C1 segment of cervical spinal cord (tissue), 14 donors: ENCODE measurements at regions not wholly inside any gene's neighbourhood (a gene's known extent, or its start where the extent isn't known, plus 50 kb on each side); places are given as distances from the start of the nearest gene placed in this dataset.
"Not testable (repeated sequence)": the region's sequence is repeated elsewhere in the genome, so short reads cannot be mapped to it uniquely, and the experiment has no call there.

Experiments
- DNase-seq, 14 donors: peaks; one replicate each; lab custom pipeline; 2025; lab: John Stamatoyannopoulos, UW

DNA sequence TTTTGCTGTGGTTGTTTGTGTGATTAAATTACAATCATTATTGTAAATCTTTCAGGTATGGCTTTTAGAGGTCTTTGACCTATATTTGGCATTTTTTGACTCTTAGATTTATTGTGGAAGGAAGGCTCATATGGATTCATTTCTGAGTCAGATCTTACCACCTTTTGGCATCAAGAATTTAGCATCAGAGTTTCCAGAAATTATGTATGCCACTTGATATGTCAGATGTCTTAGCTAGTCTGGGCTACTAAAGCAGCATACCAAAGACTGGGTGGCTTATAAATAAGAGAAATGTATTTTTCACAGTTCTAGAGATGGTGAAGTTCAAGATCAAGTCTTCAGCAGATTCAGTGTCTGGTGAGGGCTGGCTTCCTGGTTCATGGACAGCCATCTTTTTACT lies 129.5 kb upstream of the PZP start:
- DNase-seq, result no peak

DNA sequence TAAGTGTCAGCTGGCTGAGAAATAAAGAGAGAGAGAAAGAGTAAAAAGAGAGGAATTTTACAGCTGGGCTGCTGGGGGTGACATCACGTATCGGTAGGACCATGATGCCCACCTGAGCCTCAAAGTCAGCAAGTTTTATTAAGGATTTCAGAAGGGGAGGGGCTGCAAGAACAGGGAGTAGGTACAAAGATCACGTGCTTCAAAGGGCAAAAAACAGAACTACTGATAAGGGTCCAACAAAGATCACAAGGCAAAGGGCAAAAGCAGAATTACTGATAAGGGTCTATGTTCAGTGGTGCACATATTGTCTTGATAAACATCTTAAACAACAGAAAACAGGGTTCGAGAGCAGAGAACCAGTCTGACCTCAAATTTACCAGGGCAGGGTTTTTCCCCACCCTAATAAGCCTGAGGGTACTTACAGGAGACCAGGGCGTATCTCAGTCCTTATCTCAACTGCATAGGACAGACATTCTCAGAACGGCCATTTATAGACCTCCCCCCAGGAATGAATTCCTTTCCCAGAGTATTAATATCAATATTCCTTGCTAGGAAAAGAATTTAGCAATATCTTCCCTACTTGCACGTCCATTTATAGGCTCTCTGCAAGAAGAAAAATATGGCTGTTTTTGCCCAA lies 128.3 kb upstream of the PZP start:
- not testable (repeated sequence) for DNase-seq

DNA sequence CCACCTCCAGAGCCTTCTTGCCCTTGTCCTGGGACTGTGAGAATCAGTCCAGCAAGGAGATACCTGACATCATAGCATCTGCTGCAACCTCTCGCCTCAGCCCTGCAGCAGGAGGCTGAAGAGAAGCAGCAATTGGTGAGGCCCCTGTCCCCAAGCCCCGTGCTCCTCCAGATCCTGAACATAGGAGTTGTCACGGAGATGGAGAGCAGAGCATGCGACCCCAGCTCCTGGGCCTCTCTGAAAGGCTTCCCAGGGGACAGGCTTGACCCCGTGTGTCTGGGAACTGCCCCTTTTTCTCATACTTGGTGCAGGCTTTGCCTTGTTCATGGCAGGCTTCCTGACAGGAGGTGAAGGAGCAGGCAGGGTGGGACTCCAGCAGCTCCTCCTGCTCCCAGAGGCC lies 127.7 kb upstream of the PZP start:
- no peak for DNase-seq

DNA sequence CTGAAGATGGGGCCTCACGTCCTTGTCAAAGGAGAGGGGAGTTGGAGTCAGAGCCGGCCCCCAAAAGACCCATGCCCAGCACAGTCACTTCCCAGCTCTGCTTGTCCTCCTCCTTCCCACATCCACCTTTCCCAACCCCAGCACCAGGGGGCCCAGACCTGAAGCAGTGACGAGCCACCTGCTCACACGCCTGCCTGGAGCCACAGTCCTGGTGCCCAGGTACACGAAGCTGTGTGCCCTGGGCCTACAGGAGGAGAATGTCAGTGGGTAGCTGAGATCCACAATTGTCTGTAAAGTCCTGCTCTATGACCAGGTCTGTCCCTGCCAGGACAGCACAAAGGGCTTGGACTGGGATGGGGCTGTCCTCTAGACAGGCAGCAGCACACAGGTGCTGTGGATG lies 126.8 kb upstream of the PZP start:
- no peak for DNase-seq

DNA sequence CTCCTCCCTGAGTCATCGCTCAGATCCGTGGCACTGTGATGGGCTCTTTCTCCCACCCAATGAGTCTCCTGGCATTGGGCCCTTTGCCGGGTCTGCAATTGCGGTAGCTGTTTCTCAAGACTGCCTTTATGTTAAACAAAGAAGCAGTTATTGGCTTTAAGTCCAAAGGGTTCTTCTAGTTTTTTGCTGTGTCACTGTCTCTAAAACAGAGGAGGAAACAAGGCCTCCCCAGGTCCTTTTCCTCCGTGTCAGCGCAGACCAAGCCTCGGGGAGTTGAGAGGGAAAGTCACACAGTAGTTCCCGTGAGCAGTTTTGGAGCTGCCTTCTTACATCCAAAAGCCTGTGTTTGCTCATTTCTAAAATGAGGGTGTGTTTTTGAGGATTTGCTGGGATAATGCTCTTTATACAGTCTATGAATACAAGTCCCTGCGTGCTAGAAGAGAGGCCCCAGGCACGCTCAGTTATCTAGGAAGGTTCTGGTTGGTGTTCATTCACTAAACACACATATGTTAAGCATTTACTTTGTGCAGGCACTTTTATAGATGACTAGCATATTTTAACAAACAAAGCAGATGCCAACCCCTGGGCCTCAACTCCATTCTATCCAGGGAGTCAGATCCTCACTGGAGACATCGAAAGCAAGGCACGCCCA lies 126.0 kb upstream of the PZP start:
- DNase-seq, result no peak

DNA sequence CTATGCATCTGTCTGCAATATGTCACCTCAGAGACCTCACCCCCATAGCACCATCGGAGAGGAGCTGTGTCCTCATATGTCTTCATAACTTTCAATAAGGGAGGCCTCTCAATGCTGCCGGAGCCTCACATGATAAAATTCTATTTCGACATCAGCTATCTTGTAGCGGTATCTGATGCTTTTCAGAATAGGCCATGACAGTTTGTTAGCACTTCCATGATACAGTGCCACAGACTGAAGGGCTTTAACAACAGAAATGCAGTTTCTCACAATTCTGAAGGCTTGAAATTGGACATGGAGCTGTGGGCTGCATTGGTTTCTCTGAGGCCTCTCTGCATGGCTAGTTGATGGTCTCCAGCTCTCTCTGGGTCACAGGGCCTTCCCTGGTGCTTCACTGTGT lies 125.0 kb upstream of the PZP start:
- DNase-seq, result no peak

DNA sequence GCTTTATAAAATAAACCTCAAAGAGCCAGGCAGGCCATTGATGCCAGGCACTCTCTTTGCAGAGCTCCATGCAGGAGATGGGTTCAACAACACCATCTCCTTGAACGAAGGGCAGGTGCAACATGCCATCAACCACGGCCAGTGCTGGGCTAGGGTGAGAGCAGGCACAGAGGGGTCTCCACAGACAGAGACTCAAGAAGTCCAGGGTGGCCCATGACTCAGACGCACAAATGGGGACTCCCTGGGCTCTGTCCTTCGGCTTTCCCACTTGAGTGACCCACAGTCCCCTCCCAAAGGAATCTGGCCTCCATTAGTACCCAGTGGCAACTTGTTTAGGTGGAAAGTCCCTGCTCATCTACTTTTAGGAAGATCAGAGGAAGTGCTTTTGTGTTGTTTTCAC lies 124.4 kb upstream of the PZP start:
- DNase-seq, result no peak

DNA sequence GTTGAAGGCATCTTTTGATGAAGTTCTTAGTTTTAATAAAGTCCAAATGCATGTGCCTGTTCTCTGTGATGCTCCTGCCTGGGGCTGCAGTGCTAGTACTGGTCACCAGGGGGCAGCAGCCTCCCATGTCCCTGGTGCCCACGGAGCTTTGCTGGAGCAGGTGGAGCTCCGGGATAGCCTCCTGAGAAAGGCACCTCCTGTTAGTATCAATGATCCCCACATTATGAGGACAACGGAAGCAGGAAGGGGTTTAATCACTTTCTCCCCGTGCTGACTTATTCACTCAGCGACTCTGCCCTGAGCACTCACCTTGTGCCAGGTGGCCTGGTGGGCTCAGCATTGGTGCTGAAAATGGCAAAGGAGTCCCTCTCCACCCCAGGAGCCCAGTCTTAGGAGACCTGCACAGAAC lies 123.0 kb upstream of the PZP start:
- peak in 12 of 14 donors; percentile 2 to 77 (median 38) for DNase-seq

DNA sequence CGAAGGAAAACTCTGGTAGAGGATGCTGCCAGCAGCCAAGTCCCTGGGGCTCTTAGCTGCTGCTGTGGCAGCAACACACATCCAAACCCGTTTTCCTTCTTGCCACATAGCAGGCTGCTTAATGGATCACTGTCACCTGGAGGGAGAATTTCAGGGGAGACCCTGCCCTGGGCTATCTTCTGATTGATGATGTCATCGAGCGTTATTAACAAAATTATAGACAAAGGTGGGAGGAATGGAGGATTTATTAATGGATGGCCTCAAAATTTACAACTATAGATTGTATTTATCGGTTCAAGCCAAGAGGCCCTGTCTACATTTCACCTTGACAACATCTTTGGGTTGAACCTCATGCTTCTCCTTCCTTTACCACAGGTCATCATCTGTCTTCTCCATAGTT lies 120.8 kb upstream of the PZP start:
- no peak for DNase-seq

DNA sequence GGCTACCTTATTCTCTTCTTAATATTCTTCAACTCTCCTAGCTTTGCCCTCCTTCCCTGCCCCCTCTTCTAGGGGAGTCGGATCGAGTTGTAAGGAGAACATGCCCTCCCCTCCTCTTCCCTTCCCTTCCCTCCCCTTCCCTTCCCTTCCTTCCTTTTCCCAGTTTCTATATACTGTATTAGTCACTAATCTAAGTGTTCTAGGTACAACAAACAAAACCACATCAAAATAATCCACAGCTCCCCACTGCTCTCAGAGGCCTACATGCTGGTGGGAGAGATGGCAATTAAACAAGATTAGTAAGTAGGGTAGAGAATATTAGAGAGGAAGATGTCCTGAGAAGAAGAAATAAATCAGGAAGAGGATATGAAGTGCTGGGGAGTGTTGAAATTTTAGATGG lies 119.9 kb upstream of the PZP start:
- DNase-seq, result no peak

DNA sequence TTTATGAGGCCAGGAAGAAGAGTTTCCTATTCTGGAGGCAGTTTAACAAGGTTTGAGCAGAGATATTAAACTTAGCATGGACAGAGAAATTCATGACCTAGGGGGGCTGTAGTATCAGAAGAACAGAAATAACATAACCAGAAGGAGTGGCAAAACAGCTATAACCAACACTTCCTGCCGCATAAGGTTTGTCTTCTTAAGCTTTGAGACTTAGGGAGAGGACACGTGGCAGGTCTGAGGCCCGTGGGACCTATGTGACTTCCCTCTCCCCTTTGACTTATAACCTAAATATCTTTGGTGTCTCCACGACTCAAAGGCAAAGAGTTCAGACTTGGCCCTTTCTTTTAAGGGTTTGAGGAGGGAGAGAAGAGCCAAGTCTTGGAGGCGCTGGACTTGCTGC lies 119.1 kb upstream of the PZP start:
- no peak for DNase-seq

DNA sequence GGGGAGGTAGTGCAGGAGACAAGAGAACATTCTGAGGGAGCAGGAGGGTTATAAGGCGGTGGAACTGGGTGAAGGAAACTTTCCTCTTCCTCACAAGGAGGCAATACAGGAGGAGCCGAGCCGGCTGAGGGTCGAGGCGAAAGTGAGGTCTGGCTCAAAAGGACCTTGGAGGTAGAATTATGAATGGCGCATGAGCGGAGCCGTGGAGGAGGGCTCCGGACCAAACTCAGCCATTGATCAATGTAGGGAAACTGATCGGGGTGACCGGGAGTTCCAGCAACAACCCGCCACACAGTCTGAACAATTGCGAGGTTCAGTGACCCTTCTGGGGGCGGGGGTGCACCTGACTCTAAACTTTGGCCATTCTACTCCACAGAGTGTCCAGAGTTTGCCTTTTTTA lies 118.7 kb upstream of the PZP start:
- DNase-seq, result not testable (repeated sequence)

DNA sequence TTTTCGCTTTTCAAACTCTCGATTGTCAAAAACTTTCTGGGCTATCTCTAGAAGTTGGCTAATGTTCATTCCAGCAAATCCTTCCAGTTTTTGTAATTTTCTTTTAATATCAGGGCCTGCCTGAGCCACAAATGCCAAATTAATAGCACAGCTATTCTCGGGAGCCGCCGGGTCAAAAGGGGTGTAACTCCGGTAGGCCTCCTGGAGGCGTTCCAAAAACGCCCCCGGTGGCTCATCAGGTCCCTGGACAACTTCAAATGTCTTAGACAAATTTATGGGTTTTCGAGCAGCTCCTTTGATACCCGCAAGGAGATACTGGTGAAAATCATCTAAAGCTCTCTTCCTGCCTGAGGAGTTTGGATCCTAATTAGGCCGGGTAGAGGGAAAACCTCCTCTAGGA lies 117.9 kb upstream of the PZP start:
- DNase-seq, result no peak

DNA sequence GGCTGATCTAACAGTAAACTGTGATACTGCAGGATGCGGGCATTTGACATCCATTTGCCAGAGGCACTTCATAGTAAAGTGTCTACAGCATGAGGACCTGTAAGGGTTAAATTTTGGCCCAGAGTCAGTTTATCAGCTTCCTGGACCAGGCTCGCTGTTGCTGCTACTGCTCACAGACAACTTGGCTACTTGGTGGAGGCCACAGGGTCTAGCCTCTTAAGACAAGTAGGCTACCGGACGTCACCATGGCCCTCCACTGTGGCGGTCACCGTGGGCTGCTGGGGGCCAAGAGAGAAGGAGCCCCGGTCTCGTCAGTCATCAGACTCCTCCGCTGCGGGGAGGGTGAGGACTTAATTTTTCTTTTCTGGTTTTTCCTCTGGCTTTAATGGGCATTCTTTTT lies 117.3 kb upstream of the PZP start:
- no peak for DNase-seq

DNA sequence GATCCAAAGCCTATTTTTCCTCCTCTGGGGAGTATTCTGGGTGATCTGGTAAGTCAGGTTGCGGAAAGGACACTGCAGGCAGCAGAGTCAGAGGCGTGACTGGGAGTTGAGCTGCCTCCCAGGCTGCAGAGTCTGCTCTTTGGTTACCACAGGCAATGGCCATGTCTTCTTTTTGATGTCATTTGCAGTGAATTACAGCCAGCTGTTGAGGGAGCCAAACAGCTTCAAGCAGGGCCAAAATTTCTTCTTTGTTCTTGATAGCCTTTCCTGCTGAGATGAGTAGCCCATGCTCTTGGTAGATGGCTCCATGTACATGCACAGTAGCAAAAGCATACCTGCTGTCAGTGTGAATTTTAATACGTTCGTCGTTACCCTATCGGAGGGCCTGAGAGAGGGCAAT lies 116.6 kb upstream of the PZP start:
- DNase-seq, result no peak

DNA sequence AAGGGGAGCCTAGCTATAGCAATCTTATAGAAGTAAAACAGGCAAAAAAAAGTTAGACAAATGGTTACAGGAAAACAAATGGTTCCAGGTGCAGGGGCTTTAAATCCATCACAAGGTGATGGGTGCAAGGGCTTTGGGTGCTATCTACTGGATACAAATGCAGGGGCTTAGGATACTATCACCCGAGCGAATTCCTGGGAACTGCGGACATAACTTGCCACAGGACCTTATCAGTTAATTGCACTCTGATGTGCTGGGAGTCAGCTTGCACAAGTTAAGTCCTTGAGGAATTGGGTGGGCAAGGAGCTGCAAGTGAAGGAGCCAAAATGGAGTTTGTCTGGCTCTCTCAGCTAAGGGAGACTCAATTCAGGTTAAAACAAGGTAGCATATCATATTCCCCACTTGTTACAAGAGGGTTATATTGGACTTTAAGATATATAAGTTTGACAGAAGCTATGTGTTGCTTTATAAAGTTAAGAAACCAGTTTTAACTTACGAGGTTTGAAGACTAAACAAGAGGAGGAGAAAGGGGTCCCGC lies 115.0 kb upstream of the PZP start:
- no peak for DNase-seq

DNA sequence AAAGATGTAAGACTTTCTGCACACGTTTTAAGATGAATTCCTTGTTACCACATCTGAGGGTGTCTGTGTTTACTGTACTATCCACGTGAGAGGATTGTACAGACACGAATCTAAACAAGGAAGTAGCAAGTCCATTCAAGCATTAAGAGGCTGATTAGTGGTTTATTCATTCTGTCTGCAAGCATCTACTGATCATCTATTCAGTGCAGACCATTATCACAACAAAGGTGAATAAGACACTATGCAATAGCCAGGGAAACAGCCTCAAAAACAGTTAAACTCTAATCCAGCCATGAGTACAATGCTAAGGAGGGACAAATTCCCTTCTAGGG lies 111.6 kb upstream of the PZP start:
- DNase-seq, result no peak

DNA sequence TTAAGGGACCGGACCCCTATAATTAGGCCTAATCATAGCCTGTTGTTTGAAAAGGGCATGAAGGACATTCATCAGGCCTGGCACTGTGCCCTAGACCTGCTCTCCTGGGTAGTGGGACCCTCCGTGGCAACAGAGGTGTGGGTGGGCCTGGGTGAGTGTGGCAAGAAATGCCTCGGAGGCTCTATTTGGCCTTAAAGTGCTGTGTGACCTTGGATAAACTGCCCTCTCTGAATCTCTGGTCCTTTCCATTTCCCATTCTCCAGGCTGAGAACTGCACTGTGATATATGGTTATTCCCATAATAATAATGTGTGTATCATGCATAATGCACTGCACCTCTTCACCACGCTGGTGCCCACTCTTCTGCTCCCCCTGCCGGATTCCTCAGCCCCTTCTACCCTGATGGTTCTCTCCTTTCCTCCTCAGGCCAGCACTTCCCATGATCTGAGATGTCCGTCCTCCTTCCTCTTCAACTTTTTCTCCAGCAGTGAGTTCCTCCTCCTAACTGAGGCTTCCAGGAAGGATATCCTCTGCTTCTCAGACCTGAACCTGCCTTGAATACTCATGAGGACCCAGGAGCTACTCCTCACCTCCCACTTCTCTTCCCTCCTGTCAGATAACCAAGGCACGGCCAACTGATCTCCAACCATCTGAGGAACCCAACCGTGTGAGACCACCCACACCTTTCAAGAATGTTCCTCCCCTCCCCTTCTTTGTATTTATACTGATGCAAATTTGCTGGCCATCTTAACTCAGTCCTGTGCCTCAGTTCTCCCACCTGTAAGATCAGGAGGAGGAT lies 111.0 kb upstream of the PZP start:
- no peak for DNase-seq

DNA sequence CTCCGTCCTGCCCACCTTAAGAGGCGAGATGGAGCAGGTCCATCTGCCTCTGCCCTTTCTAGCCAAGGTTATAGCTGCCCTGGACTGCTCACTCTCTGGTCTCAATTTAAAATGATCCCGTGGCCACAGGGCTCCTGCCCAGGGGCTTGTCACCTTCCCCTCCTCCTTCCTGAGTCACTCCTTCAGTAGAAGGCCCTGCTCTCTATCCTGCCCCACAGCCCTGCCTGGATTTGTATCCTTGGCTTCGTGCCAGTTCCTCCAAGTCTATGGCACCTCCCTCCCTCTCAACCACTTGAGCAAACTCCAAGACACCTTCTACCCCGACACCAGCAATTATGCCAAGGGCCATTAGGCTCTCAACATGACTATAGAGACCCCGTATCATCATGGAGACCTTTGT lies 105.3 kb upstream of the PZP start:
- not testable (repeated sequence) for DNase-seq

DNA sequence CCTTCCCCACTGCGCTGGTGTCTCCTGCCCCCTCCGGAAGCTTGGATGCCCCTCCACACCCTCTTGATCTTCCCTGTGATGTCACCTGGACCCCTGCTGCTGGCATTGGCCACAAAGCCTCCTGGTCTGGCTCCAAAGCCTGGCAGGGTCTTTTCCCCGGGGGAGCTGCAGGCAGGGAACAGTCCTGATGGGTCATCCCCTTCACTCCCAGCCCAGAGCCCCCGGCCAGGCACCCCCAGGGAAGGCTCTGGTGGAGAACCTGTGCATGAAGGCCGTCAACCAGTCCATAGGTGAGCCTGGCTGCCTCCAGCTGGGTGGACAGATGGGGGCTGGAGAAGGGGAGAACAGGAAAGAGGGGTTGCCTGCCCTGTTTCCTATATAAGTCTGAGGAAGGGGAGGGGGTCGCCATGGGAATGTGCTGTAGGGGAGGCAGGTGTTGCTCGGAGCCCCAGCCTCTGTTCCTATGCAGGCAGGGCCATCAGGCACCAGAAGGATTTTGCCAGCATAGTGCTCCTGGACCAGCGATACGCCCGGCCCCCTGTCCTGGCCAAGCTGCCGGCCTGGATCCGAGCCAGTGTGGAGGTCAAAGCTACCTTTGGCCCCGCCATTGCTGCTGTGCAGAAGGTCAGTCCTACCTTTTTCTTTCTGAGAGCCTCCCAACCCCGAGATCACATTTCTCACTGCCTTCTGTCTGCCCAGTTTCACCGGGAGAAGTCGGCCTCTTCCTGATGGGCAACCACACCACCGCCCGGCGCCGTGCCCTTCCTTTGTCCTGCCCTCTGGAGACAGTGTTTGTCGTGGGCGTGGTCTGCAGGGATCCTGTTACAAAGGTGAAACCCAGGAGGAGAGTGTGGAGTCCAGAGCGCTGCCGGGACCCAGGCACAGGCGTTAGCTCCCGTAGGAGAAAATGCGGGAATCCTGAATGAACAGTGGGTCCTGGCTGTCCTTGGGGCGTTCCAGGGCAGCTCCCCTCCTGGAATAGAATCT lies 104.5 kb upstream of the PZP start:
- not testable (repeated sequence) for DNase-seq

DNA sequence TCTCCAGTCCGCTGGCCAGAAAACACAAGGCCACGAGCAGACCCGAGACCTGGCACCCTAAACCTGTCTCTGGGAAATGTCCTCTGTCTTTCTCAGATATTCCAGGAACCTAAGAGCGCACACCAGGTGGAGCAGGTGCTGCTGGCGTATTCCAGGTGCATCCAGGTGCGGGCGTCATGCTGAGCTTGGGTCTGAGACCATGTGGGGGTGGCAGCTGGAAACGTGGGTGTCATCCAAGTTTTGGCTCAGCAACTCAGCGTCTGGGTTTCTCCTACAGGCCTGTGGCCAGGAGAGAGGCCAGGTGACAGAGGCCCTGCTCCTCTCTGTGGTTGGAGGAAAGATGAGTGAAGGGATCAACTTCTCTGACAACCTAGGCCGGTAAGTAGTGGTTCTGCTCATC lies 103.3 kb upstream of the PZP start:
- not testable (repeated sequence) for DNase-seq

DNA sequence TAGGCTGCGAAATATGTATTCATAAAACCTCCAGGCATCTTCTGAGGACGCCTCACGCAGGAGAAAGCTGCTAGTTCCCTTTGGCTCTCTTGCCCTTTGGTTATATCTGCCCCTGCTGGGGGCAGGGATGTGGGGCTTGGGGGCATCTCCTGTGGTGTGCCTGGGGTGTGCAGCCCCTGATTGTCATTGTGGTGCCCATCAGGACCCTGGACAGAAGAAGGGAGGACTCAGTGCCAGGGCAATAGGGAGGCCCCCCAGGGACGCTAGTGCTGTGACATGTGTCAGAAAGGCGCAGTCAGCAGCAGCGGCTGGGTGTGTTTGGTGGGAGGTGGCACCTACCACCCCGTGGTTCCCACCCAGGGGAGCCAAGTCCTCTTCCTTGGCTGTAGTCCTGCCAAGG lies 102.5 kb upstream of the PZP start:
- DNase-seq, result not testable (repeated sequence)
